Large intestine (tissue), 3 donors: ENCODE measurements at regions not wholly inside any gene's neighbourhood (a gene's known extent, or its start where the extent isn't known, plus 50 kb on each side); places are given as distances from the start of the nearest gene placed in this dataset.
A peak's percentile ranks its signal among the peaks of the same experiment; 100 is the strongest.

Experiments used
- DNase-seq, 2 donors: peaks; one replicate each; pipeline versions ENCODE4 v3.0.0 to v3.0.0-alpha.2; 2013
- H3K27ac ChIP-seq: one replicate; pipeline ENCODE4 v1.5.1; 2013; ENCODE audit warnings: low read length
- H3K27me3 ChIP-seq: 2 replicates; pipeline ENCODE4 v1.6.1; 2013; ENCODE audit warnings: low read length; ENCODE audit not compliant: control insufficient read depth, insufficient read depth
- H3K36me3 ChIP-seq: 2 replicates; pipeline ENCODE4 v1.6.1; 2013; ENCODE audit warnings: low read length; ENCODE audit not compliant: control insufficient read depth, insufficient read depth
- H3K4me1 ChIP-seq: one replicate; pipeline ENCODE4 v1.6.1; 2013; ENCODE audit warnings: low read length; ENCODE audit not compliant: control insufficient read depth, insufficient read depth
- H3K4me3 ChIP-seq: one replicate; pipeline ENCODE4 v1.5.1; 2013; ENCODE audit warnings: low read length
- H3K9me3 ChIP-seq: one replicate; pipeline ENCODE4 v1.6.1; 2013; ENCODE audit warnings: mild to moderate bottlenecking, low read depth, low read length, moderate library complexity; ENCODE audit not compliant: control insufficient read depth
- WGBS: methylation state at CpG from one replicate; pipeline ENCODE4 v1.1.5; 2013; ENCODE audit warnings: low lambda C conversion rate; ENCODE audit not compliant: insufficient coverage; 5-methylcytosine and 5-hydroxymethylcytosine counted together

DNA sequence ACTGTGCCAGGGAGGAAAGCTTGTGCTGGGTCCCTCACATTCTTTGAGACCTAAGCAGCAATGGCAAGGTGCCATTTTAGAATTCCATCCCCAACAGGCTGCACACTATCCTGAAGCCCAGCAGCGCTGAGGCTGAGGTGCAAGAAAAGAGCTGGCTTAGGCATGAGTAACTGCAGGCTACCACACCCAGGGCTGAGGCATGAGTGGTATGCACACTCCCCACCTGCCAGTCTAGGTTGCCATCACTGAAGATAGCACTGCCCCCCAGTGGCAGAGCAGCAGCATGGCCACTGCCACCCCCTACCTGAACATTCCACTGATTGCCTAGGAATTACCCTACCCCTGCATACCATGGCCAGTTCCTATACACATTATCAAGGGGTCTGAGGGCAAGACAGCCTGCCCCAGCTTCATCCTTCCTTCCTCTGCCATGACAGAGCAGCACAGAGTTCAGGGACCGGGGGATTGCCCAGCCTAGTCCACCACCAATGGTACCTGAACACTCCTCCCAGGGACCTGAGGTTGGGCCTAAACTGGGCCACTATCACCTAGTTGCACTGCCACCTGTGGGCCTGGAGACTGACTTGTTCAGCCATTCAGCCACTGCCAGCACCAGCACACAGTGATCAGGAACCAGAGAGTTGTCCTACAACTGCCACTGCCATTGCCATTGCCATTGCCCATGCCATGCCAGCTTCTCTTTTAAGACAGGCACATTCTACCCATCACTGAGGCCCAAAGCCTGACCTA is 129.8 kb downstream of the SATB1 start:
- H3K4me3 ChIP-seq = no peak overlapping the region
- H3K36me3 ChIP-seq = no peaks in the 10 kb centered on the region
- no peak overlapping the region for H3K27ac ChIP-seq
- H3K9me3 ChIP-seq = peaks cover 7% of the 10 kb centered on the region
- H3K4me1 ChIP-seq = no peaks in the 10 kb centered on the region
- peak; percentile 17 to 36 for DNase-seq
- no CpG with 5 or more reads among the region's 2 CpGs for WGBS
- no peaks in the 10 kb centered on the region for H3K27me3 ChIP-seq

DNA sequence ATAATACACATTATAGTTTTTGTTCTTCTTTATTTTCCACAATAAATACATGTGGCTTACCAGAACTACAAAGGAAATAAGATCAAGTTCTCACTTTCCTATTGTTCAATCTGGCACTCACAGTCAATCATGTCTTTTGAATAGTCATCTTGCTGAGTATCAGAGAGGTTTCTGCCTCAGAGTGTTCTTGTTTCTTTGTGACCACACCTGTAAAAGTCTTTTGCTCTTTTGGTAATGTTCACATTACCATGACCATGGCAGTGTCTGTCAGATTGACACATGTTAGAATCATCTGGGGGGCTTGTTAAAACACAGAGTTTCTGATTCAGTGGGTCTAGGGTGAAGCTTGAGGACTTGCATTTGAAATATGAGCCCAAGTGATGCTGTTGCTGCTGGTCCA is 135.0 kb downstream of the SATB1 start:
- DNase-seq = no peak
- no peak overlapping the region for H3K27ac ChIP-seq
- no peaks in the 10 kb centered on the region for H3K4me1 ChIP-seq
- no peaks in the 10 kb centered on the region for H3K9me3 ChIP-seq
- H3K4me3 ChIP-seq = no peak overlapping the region
- no peaks in the 10 kb centered on the region for H3K36me3 ChIP-seq
- no peaks in the 10 kb centered on the region for H3K27me3 ChIP-seq

DNA sequence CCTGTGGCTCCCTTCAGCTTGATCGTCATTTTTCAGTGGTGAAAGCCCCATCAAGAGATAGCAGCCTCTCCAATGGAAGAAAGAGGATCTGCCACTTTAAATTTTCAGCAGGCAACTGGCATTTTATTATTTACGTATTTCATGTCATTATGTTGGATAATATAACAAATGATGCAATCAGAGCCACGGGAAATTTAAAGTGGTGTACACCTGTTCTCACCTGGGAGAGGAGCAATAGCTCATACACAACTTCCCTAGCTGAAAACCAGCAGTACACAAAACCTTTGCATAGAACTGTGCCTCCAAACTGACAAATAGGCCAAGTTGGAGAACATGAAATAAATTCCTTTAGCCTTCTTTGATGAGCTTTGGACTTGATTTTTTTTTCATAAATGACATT is 136.9 kb downstream of the SATB1 start:
- WGBS = no CpG with 5 or more reads among the region's 3 CpGs
- no peaks in the 10 kb centered on the region for H3K27me3 ChIP-seq

DNA sequence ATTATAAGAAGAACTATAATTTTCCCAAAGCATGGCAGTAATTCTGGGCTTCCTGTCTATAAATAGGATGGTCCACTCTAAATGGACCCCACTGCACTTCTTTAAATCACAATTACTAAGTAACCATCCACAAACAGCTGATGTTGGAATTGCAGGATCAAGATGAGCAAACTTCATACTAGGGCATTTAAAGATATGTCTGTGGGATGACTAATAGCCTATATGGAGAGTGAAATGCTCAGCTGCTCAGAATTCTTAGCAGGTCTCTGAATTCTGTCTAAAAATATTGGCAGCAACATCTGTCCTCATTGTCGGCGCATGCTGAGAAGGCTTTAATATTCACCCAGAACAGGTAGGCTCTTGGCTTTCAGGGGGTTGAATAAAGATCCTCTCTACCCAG is 140.4 kb downstream of the SATB1 start:
- Histone ChIP-seq H3K4me1 (no peaks in the 10 kb centered on the region), H3K27ac (no peak overlapping the region), H3K9me3 (no peaks in the 10 kb centered on the region), H3K4me3 (no peak overlapping the region), H3K36me3 (no peaks in the 10 kb centered on the region), H3K27me3 (no peaks in the 10 kb centered on the region)
- DNase-seq = no peak
- 100% methylated on average over 2 of the region's 2 CpGs for WGBS

More for the DNA sequence above, 136.9 kb downstream of the SATB1 start:
- Histone ChIP-seq H3K4me3 (no peak overlapping the region), H3K4me1 (no peaks in the 10 kb centered on the region), H3K36me3 (no peaks in the 10 kb centered on the region), H3K9me3 (no peaks in the 10 kb centered on the region), H3K27ac (no peak overlapping the region)
- DNase-seq = no peak

DNA sequence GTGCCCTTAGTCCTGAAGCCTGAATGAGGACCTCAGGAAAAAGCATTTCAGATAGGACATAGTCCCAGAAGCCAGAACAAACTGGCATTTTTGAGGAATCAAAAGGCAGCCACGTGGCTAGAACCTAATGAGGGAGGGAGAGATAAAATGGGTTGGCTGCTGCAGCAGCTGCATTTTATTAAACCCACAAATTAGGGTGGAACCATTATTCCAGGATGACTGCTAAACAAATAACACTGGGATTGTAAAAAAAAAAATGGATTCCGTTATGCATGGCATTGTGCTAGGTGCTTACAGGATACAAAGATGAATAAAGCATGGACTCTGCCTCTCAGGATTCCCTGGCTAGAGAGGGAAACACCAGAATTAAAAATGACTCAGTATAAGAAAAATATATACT is 141.5 kb downstream of the SATB1 start:
- no peaks in the 10 kb centered on the region for H3K27me3 ChIP-seq
- WGBS = no CpG with 5 or more reads among the region's 2 CpGs
- DNase-seq = no peak
- no peak overlapping the region for H3K27ac ChIP-seq
- H3K36me3 ChIP-seq = no peaks in the 10 kb centered on the region
- no peaks in the 10 kb centered on the region for H3K9me3 ChIP-seq
- H3K4me1 ChIP-seq = no peaks in the 10 kb centered on the region
- no peak overlapping the region for H3K4me3 ChIP-seq

DNA sequence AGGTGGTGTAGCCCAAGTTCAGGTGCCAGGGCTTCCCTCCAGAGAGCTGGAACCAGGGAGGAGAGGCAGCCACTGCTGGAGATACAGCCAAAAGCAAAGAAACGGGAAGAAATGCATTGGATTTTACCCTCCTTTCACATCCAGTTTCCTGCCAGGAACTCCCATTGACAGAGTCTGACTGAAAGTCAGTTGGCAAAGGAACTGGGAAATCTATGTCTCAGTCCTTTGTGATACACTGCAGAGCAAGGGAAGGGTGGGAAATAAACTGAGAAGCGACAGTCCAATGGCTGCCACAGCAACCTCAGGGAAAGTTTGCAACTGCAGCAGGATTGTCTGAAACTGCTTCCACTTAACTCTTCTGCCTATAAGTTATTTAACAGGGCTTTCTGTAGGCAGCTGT is 142.6 kb downstream of the SATB1 start:
- Histone ChIP-seq H3K36me3 (no peaks in the 10 kb centered on the region), H3K4me3 (no peak overlapping the region), H3K4me1 (no peaks in the 10 kb centered on the region), H3K9me3 (no peaks in the 10 kb centered on the region), H3K27ac (no peak overlapping the region), H3K27me3 (no peaks in the 10 kb centered on the region)
- no CpG with 5 or more reads among the region's 2 CpGs for WGBS
- DNase-seq = no peak

DNA sequence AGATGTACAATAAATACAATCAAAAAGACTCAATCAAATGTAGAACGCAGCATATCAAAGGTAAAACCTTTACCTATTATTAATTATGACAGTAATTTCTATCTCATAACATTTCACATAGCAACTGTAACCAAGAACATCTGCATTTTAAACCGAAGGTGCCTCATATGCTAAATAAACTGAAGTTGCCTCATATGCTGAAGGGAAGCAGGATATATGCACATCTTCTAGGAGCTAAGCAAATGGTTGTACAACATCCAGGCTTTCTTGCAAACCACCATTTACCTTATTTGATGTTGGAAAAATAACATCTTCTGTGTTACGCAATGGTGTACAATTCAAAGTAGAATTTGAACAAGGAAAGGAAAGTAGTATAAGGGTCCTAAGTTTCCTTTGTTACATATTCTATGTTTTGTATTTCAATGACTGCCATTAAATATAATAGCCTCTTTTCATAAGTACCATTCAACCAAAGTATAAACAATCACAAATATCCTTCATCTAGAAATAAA is 145.9 kb downstream of the SATB1 start:
- Histone ChIP-seq H3K9me3 (no peaks in the 10 kb centered on the region), H3K36me3 (no peaks in the 10 kb centered on the region), H3K4me3 (no peak overlapping the region), H3K27ac (no peak overlapping the region), H3K27me3 (no peaks in the 10 kb centered on the region), H3K4me1 (no peaks in the 10 kb centered on the region)
- 100% methylated on average over 2 of the region's 3 CpGs for WGBS
- DNase-seq = no peak

DNA sequence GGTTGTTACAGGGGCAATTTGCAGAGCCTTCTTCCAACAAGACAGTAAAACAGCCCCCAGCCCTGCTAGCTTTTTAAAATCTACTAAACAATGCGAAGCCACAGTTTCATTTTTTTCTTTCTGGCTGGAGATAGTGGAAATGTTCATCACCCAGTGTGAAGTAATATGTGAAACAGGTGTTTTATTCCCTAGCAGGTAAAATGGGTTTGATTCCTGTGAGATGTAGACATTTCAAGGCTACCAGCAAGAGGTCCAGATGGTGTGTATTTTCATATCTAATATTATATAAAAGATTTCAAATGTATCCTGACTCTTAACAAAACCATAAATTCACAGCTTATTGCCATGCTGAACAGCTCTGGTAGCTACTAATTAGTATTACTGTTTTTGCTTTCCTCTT is 160.3 kb downstream of the SATB1 start:
- Histone ChIP-seq H3K36me3 (no peaks in the 10 kb centered on the region), H3K4me3 (no peak overlapping the region), H3K9me3 (no peaks in the 10 kb centered on the region), H3K4me1 (no peaks in the 10 kb centered on the region), H3K27me3 (no peaks in the 10 kb centered on the region), H3K27ac (no peak overlapping the region)
- no peak for DNase-seq
- no CpG with 5 or more reads among the region's 1 CpG for WGBS

DNA sequence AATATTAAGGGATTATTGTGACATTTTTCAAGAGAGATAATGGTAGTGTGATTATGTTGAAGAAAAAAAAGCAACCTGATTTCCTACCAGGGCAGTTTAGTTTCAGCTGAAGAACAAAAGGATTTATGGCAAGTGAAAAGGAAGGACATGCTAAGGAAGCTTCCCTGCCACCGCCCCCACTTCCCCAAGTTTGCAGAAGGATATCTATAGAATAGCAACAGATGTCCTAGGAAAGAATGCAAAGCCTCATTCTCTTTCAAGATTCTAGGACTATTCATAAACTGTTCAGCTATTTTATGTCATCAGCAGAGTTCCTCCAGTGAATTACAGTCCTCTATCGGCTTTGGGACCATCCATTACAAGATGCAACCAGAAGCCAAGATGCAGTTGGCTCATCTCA is 160.8 kb downstream of the SATB1 start:
- Histone ChIP-seq H3K4me1 (no peaks in the 10 kb centered on the region), H3K9me3 (no peaks in the 10 kb centered on the region), H3K27me3 (no peaks in the 10 kb centered on the region), H3K27ac (no peak overlapping the region), H3K36me3 (no peaks in the 10 kb centered on the region), H3K4me3 (no peak overlapping the region)
- no CpG with 5 or more reads among the region's 2 CpGs for WGBS
- no peak for DNase-seq

DNA sequence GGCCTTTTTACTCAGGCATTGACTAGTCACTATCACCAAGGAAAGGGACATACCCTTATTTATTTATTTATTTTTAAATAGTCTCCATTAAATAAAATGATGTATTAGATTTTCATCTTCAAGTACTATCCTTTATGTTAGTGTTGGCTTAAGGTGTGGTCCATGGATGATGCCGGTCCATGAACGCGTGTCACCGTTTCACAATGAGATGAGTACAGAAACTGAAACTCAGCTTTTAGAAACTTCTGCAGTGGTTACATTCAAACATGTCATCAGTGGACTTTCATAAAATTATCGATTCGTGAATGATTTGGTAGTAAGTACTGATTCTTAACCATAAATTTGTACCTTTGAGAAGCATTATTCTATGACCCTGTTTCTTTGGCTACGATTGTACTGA is 166.6 kb downstream of the SATB1 start:
- Histone ChIP-seq H3K4me1 (no peaks in the 10 kb centered on the region), H3K9me3 (no peaks in the 10 kb centered on the region), H3K4me3 (no peak overlapping the region), H3K36me3 (no peaks in the 10 kb centered on the region), H3K27me3 (no peaks in the 10 kb centered on the region), H3K27ac (no peak overlapping the region)
- WGBS = no CpG with 5 or more reads among the region's 7 CpGs
- no peak for DNase-seq

DNA sequence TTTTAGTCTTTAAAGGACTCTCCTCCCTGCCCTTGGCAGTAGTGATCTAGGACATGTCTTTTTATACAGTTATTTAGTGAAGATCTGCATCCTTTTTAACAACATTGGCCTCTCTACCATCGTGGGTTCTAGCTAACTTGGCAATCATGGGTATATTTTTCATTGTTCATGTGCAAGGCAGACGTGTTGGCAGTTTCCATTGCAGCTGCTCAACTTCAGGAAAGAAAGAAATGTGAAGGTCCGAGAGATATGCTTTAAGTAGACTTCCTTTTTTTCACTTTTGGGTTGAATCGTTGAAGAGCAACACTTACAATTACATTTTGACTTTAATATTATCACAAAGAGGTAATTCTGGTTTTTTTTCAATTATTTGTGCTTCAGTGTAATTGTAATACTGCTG is 172.6 kb downstream of the SATB1 start:
- Histone ChIP-seq H3K4me3 (no peak overlapping the region), H3K27ac (no peak overlapping the region), H3K27me3 (no peaks in the 10 kb centered on the region), H3K4me1 (no peaks in the 10 kb centered on the region), H3K36me3 (no peaks in the 10 kb centered on the region), H3K9me3 (no peaks in the 10 kb centered on the region)
- DNase-seq = no peak
- WGBS = 71% methylated on average over 1 of the region's 4 CpGs
